HG02973 (cell line): ENCODE measurements at regions not wholly inside any gene's neighbourhood (a gene's known extent, or its start where the extent isn't known, plus 50 kb on each side); places are given as distances from the start of the nearest gene placed in this dataset.

Experiments used
- ATAC-seq: cut with Tn5 transposase; IDR thresholded peaks from one replicate; pipeline ENCODE4 v1.9.1; 2021; ENCODE audit warnings: moderate library complexity; ENCODE audit not compliant: unreplicated experiment

DNA sequence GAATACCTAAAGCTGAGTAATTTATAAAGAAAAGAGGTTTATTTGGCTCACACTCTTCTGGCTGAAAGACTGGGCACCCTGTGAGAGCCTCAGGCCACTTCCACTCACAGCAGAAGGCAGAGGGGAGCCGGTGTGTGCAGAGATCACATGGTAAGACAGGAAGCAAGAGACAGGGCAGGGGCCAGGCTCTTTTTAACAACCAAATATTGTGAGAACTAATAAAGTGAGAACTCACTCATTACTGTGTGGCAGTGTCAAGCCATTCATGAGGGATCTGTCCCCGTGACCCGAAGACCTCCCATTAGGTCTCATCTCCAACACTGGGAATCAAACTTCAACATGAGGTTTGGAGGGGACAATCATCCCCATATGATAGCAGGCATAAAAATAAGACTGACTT, 180.8 kb upstream of the DIO3 start:
- no peak for ATAC-seq

DNA sequence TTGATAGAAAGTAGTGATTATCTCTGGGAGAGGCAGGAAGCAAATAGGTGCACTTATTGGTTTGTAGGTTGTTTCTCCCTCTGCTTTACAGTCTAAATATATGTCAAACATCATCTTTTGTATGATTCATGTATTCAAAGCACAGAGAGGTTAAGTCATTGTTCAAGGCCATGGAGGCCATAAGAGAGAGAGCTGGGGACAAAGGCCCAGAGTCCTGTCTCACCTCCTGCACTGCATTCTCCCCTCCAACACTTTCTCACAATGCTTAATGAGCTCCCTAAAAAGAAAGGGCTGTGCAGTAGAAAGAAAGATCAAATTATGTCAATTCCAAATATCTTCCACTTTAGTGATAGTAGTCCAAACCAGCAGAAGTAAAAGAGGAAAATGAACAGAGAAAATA, 180.4 kb upstream of the DIO3 start:
- ATAC-seq, result no peak

DNA sequence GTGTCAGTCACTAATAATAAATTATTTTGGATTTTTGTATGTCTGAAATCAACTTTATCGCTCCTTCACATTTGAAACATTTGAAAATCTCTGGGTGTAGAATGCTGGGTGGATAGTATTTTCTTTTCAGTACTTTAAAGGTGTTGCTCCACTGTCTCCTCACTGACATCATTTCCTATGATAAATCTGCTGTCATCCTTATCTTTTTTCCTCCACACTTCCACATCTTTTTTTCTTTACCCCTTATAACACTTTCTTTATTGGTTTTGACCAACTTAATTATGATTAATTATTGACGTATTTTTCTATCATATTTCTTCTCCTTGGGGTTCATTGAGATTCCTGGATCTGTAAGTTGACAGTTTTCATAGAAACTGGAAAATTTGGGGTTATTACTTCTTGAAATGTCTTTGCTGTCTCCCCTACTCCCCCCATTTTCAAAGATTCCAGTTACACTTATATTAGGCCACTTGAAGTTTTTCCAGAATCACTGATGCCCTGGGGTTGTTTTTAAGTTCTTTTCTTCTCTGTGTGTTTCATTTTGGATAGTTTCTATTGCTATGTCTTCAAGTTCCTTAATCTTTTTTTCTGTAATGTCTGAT, 177.5 kb upstream of the DIO3 start:
- no peak for ATAC-seq

DNA sequence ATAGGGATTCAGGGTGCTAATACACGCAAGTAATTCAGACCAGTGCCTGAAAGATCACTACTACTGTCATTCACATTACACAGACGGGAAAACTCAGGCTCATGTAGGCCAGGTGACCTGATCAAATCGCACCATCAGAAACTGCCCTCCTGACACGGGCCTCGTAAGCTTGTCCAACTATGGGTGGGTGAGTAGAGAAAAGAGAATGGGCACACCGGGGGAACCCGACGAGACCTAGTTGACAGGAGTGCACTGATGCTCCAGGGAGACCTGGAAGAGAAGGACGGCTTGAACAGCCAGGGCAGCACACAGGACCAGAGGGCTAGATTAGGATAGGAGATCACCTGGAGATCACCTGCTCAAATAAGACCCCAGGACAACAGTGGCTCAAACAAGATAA, 166.9 kb upstream of the DIO3 start:
- no peak for ATAC-seq

DNA sequence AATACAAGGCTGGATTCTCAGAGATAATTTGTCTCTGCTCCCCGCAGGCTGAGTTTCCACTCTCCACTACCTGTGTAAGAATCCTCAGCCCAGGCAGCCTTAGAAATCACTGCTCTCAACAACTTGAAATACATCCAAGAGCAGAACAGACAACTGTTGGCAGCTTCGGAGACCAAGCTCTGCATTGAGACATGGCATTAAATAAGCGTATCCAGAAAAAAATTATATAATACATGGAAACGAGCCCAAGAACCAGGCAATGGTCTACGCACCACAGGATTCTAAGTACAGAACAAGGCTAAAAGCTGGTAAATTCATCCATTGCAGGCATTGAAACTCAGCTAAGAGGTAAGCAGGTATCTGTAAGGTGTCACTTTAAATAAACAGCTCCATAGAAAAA, 165.5 kb upstream of the DIO3 start:
- no peak for ATAC-seq

DNA sequence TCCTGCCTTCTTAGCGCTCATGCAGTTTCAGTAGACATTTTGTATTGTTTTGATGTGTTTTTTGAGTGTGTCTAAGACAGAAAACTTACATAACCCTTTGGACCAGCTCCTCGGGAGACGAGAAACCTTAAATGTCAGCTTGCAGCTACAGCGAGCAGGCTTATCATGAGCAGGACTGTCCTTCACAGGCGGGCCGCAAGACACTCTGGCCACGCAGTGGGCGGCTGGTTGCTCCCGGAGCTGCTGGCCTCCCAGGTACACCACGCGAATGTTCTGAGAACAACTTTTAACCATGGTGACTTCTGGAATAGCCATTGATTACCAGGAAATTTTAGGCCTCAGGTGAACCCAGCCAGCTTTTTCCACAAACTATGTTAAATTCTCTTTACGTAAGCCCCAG, 164.1 kb upstream of the DIO3 start:
- no peak for ATAC-seq

DNA sequence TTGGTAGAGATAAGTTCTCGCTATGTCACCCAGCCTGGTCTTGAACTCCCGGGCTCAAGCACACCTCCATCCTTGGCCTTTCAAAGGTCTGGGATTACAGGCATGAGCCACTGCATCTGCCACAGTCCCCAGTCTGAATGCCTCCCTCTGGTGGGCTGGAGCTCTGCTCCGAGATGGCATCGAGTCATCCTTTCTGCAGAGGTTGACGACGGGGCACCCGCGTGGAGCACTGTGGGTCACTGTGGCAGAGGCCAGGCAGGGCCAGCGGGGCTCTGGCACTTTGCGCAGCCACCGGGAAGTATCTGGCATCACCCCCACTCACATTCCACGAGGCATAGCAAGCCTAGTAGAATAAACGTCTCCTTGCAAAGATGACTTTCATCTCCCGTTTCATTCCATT, 163.3 kb upstream of the DIO3 start:
- no peak for ATAC-seq

DNA sequence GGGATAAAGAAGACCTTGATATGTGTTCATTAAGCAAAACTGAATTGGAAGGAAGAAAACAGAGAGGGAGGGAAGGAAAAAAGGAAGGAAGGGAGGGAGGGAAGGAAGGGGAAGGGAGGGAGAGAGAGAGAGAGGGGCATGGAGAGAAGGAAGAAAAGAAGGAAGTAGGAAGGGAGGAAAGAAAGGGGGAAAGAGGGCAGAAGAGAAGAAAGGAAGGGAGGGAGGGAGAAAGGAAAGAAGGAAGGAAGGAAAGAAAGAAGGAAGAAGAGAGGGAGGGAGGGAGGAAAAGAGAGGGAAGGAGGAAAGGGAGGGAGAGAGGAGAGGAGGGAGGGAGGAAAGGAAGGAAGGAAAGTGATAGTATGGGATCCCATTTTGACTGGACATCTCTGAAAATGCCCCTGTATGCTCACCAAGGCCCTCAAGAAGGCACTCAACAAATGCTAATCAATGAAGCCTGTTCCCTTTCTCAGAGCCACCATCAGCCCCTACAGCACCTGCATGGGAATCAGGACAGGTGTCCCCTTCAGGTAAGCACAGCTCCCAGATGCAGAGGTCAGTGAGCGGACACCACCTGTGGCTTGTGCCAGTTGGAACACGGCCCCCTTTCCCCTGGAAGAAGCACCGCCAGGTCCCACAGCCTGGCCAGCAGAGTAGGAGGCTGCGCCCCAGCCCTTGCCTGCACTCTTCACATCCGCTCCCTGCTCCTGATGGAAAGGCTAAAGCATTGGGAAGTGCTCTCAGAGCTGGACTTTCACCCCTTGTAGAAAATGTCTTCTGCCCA, 161.4 kb upstream of the DIO3 start:
- no peak for ATAC-seq

DNA sequence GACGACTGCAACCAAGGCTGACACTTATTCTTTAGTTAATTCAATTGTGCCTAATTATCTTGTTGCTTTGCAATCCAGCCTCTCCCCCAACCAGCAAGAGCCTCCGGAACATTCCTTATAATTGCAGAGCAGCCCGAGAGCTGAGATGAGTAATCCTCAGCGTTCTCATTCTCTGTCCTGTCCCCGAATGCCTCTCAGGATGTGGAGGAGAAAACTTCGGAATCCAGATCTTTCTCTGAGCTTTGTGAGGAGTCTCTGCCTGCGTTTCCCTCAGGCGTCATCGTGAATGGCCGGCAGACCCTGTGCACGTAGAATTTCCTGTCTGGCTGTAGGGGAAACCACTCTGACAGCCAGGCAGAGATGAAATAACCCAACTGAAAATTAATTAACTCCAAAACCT, 160.5 kb upstream of the DIO3 start:
- ATAC-seq, result no peak

DNA sequence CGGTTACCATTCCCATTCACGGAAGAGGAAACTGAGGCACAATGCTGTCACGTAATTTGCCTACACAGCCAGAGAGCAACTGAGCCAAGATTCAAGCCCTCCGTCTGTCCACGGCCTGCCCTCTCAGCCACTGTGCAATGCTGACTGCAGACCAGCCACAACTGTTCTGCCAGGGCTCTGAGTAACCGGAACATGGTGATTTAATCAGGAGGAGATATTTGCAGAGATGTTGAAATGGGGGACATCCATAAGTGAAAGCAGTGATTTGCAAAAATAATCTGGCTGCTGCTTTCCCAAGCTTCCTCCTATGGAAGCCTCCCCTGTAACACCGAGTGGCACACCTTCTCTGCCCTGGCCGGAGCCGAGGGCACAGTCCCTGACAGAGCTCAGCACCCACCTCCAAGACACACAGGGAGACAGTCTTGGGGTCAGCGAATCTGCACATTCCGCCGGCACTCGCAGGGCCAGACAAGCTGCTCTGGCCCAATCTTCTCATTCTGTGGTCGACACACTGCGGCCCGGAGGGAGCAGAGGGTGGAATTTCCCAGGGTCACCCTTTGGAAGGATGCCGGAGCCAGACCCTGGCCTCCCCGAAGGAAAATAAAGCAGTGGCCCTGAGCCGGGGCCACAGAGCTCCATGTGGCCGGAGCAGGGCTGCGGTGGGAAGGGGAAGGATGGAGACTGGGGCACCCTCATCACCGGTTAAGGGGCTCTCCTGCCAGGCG, 158.2 kb upstream of the DIO3 start:
- ATAC-seq, result no peak

DNA sequence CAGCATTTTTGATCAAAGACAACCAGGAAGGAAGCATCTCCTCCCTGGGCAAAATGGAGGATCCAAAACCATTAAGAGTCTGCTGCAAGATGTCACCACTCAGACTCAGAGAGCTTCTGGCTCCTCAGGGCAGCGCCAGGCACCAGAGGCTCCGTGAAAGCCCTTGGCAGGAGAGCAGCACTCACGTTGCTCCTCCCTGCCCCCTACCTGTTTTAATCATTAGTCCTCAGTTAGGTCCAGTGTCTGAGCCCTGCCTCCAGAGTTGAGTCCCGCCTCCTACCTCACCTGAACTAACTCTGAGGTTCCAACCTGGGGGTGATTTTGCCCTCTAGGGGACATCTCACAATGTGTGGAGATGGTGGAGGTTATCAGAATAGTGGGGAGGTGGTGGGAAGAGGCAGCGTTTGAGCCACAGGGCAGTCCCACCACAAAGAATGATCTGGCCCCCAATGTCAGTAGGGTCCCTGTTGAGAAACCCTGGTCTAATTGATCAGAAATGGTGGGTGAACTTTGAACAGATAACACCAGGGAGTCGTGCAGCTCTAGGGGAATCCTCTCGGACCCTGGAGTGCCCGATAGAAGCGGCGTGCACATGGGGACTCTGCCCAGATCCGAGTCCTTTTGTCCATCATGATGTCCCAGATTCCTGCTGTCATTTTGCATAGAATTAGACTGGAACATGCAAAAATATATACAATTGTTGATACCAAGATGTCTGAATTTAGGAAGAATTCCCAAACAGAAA, 156.7 kb upstream of the DIO3 start:
- ATAC-seq, result no peak

DNA sequence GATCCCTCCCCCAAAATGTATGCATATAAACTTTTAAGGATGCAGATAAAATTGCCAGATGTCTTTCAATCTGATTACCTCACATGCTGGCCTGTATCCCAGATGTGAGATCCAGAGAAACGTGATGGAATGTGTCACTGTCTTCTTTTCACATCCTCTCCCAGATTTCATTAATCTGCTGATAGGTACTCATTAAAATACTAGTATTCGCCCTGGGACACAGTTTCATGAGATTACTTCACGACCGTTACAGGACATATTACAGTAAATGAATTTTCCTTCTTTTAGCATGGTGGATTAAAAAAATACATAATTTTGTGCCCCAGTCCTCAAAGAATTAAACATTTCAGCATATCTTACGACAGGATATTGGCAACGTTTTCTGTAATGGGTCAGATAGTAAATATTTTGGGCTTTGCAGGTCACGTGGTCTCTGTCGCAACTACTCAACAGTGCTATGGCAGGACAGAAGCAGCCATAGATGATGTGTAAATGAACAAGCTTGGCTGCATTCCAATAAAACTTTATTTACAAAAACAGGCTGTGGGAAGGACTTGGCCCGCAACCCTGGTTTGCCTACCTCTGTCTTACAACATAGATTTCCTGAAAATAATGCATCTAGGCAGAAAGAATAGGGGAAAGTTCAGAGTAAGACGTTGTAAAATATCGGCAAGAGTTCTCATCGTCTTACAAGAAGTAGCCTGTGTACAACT, 156.0 kb upstream of the DIO3 start:
- ATAC-seq, result no peak

DNA sequence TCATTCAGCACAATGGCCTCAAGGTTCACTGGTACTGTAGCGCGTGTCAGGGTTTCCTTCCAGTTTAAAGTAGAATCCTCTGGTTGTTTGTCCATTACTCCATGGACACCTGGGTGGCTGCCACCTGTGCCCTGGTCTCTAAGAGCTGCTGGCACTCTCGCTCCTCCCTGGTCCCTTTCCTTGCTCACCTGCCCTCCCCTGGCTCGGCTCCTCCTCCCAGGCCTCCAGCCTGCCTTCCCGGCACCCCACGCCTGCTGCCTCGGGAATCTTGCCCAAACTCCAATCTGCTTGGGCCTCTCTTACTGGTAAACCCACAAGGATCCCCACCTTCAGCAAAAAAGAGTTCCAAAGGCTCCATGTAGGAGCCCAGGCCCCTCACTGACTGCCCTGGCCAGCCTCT, 154.4 kb upstream of the DIO3 start:
- ATAC-seq, result no peak

DNA sequence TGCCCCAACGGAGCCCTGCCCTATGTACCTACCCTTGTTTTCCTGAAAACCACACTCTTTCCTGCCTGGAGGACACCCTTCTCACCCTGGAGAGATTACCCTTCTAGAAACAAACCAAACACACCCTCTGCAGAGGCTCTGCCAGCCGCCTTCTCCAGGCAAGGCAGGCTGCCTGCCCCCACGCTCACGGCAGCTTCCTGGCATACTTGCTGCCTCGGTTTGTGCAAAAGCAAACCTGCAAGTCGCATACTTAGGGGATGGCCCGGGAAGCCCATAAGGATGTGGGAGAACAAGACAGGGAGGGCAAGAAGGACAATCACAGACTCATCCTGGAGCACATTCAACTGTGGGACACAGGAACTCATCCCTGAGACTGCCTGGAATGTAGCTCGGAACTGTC, 154.0 kb upstream of the DIO3 start:
- ATAC-seq, result no peak

DNA sequence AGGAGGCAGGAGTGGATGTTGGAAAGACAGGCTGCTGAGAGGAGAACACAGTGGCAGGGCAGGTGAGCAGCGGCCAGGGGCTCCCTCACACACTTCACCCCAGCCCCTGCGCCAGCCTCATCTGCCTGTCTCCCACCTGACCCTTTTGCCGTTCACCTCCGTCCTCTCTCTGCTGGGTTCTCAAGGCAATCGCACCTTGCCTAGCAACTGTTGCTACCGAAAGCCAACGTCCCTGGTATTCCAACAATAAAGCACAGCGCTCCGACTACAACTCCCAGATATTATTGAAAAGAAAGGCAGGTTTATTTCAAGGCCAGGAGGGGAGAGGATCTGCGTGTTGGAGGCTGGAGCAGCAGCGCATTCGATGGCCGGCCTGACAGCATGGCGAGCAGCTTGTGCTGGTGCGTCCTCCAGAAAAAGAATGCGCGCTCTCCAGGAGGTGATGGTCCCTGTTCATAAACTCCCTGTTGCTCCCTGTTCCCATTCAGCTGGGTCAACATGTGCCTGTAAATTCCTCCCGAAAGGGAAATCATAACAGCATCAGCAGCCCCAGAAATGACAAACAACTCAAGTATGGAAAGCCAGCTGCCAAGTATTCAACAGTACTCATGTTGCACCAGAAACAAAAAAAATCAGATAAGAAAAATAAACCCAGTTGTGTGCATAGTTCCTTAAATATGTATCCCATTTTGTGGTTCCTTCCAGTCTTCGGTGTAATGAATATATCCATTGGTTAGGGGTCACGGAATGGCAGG, 153.0 kb upstream of the DIO3 start:
- ATAC-seq, result no peak

DNA sequence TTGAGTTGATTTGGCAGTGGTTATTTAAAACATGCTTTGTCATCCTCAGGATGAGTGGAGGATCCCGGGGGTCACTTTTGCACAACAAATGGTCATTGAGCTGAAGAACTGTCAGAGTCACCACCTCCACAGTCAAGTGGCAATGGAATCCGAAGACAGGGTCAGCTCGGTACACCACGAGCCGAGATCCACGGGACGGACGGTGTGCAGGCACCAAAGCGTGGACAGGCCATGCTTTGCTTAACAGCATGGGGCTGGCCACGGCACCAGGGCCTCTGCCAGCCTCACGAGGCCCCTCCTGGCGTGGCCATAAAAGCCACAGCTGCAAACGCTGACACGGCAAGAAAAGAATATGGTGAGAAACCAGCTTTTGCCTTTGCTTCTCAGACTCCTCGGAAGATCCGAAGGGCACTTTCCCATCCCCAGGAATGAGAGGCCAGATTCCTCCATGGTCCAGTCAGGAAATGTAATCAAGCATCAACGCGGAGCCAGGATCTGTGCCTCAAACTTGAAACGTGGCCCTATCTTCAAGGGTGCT, 152.2 kb upstream of the DIO3 start:
- ATAC-seq, result no peak

DNA sequence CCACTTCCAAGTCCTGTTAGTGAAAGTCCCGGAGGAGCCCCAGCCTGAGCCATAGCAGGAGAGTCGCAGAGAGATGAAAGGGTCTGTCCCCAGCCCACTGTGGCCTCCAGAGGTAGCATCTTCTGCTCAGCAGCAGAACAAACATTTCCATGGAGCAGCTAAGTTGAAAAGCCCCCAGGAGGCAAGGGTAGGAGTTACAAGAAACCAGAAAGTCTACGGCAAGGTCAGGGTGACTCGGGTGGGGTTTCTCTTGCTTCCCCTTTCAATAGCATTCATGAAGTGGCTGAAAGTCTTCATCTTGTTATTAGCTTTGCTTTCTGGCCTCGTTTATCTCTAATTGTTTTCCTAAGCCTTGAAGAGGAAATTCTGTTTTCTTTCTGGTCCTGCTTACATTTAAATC, 151.2 kb upstream of the DIO3 start:
- no peak for ATAC-seq

DNA sequence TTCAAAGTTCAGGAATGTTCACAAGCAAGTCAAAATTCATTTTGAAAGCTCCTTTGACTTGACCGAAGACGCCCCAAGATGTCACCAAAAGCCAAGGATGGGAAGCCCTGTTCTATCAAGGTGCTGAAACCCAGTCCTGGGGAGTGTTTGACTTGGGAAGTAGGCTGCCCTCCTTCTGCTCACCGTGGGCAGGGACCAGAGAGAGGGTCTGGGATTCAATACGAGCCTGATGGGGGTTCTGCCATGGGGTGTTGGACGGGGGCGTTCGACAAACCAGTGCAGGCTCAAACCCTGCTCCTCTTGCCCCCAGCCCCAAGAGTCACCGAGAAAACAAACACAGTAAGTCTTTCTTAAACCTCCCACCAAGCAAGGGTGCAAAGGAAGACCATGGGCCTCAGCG, 150.1 kb upstream of the DIO3 start:
- ATAC-seq, result no peak

DNA sequence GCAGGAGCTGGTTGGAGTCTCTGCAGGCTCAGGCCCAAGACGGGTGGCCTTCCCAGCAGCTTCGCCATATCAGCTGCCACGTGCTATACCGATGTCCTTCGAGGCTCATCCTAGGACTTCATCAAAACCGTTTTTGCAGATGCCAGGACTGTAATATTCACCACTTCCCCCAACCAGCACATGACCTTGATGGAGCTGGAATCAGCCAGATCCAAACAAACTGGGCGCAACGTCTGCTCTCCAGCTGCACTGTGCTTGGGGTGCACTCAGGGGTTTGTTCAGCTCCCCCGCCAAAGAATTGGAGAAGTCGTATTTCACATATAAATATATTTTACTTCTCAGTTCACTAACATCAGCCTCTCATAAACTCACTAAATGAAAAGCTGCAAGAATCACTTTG, 149.5 kb upstream of the DIO3 start:
- no peak for ATAC-seq

DNA sequence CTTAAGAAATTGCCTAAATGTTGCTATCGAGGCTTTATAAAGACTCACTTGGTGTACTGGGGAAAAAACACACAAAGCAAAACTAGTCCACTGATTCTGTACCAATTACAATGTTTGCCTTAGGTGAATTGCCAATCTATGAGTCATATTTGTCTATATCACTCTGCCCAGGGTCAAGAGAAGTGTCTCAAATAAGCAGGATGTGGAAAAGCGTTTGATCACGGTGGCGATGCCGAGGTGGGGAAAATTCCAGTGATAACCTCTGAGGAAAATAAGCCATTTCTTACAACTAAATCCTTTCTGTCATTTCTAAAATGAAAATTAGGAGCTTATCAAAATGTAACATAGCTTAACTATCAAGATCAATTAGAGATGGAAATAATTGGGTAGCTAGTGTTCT, 148.6 kb upstream of the DIO3 start:
- ATAC-seq, result no peak
